GM12878 (cell line): ENCODE measurements at regions not wholly inside any gene's neighbourhood (a gene's known extent, or its start where the extent isn't known, plus 50 kb on each side); places are given as distances from the start of the nearest gene placed in this dataset.

Experiments used
- HSF1 ChIP-seq: fragments of 150-350 bp; IDR thresholded peaks from 2 replicates; pipeline ENCODE4 v1.6.1; 2014; ENCODE audit warnings: mild to moderate bottlenecking, low read depth, low read length
- MAX ChIP-seq: IDR thresholded peaks from 2 replicates; pipeline ENCODE4 v1.6.1; 2012; ENCODE audit warnings: low read depth, low read length, improper control_type of control experiment
- MEF2A ChIP-seq: IDR thresholded peaks from 2 replicates; pipeline ENCODE4 v1.6.1; 2011; ENCODE audit warnings: low read depth, mild to moderate bottlenecking, low read length, moderate library complexity; ENCODE audit not compliant: insufficient read depth
- MYB ChIP-seq: fragments of 150-350 bp; IDR thresholded peaks from 2 replicates; pipeline ENCODE4 v1.6.1; 2014; ENCODE audit warnings: mild to moderate bottlenecking, low read depth, low read length, borderline replicate concordance
- NFIC ChIP-seq: IDR thresholded peaks from 2 replicates; pipeline ENCODE4 v1.6.1; 2012; ENCODE audit warnings: low read depth, mild to moderate bottlenecking, inconsistent platforms, low read length, moderate library complexity
- REST ChIP-seq: IDR thresholded peaks from 2 replicates; pipeline ENCODE4 v1.6.1; 2012; ENCODE audit warnings: mild to moderate bottlenecking, low read depth, low read length
- SKIL ChIP-seq: fragments of 450-650 bp; IDR thresholded peaks from 2 replicates; pipeline ENCODE4 v1.6.1; 2017; ENCODE audit warnings: mild to moderate bottlenecking, low read depth, inconsistent platforms; ENCODE audit not compliant: poor library complexity, severe bottlenecking
- ZNF24 ChIP-seq: fragments of 450-650 bp; IDR thresholded peaks from 2 replicates; pipeline ENCODE4 v1.6.1; 2017; ENCODE audit warnings: antibody characterized with exemption, mild to moderate bottlenecking

- TF ChIP-seq MAX (no peak), HSF1 (no peak), NFIC (no peak), ZNF24 (no peak), REST (no peak), MEF2A (no peak), MYB (no peak), SKIL (no peak)
These were observed 413.0 kb downstream of the GABRB3 start (continued) for GRCh38 chr15:26359855-26360254.
